DND-41 (cell line): ENCODE measurements at regions not wholly inside any gene's neighbourhood (a gene's known extent, or its start where the extent isn't known, plus 50 kb on each side); places are given as distances from the start of the nearest gene placed in this dataset.

ENCODE experiments used
- ATAC-seq: fragments of 200-7000 bp; cut with Tn5 transposase; 3 replicates; pipeline ENCODE4 v1.9.1; 2021; ENCODE audit warnings: low read depth; ENCODE audit not compliant: insufficient read depth
- DNase-seq: peaks from one replicate; pipeline ENCODE4 v3.0.0-alpha.2; 2020
- H2AFZ ChIP-seq: 2 replicates; pipeline ENCODE4 v1.6.0; 2012; ENCODE audit warnings: low read depth, low read length
- H3K27ac ChIP-seq: 2 replicates; pipeline ENCODE4 v1.5.1; 2012; ENCODE audit warnings: low read length, inconsistent platforms
- H3K27me3 ChIP-seq: fragments of 200-600 bp; sonication (generic); 2 replicates; pipeline ENCODE4 v1.6.0; 2012; ENCODE audit warnings: low read length, mild to moderate bottlenecking, inconsistent platforms; ENCODE audit not compliant: insufficient read depth, poor library complexity
- H3K36me3 ChIP-seq: 2 replicates; pipeline ENCODE4 v1.5.1; 2012; ENCODE audit warnings: low read length, inconsistent platforms; ENCODE audit not compliant: insufficient read depth
- H3K4me1 ChIP-seq: 2 replicates; pipeline ENCODE4 v1.5.1; 2012; ENCODE audit warnings: mild to moderate bottlenecking, low read length; ENCODE audit not compliant: insufficient read depth
- H3K4me2 ChIP-seq: 2 replicates; pipeline ENCODE4 v1.6.0; 2012; ENCODE audit warnings: mild to moderate bottlenecking, moderate library complexity, low read length, inconsistent platforms; ENCODE audit not compliant: insufficient read depth
- H3K4me3 ChIP-seq, 2 experiments: fragments of 200-600 bp in 1 of 2; shearing (Covaris generic) in 1 of 2; 2 replicates each; pipeline ENCODE4 v1.5.1; 2012 to 2016; ENCODE audit warnings: inconsistent platforms in 2 of 2, low read length in 2 of 2, mild to moderate bottlenecking in 2 of 2, low read depth in 1 of 2, moderate library complexity in 1 of 2
- H3K79me2 ChIP-seq: 2 replicates; pipeline ENCODE4 v1.6.0; 2012; ENCODE audit warnings: low read length, inconsistent platforms; ENCODE audit not compliant: insufficient read depth
- H3K9ac ChIP-seq: 2 replicates; pipeline ENCODE4 v1.6.0; 2012; ENCODE audit warnings: low read depth, mild to moderate bottlenecking, inconsistent platforms, low read length, moderate library complexity
- H3K9me3 ChIP-seq: 2 replicates; pipeline ENCODE4 v1.5.1; 2012; ENCODE audit warnings: low read length, moderate library complexity, mild to moderate bottlenecking, inconsistent platforms; ENCODE audit not compliant: insufficient read depth, severe bottlenecking
- H4K20me1 ChIP-seq: 2 replicates; pipeline ENCODE4 v1.6.0; 2012; ENCODE audit warnings: low read length; ENCODE audit not compliant: insufficient read depth
- CTCF ChIP-seq: IDR thresholded peaks from 2 replicates; pipeline ENCODE4 v1.5.1; 2012; ENCODE audit warnings: borderline replicate concordance, low read length, moderate library complexity, mild to moderate bottlenecking; ENCODE audit not compliant: poor library complexity, severe bottlenecking; ENCODE audit errors: extremely low read depth
- EZH2 ChIP-seq: IDR thresholded peaks from 3 replicates; pipeline ENCODE4 v1.6.1; 2012; ENCODE audit warnings: borderline replicate concordance, low read depth, mild to moderate bottlenecking, moderate library complexity, low read length, inconsistent platforms; ENCODE audit not compliant: severe bottlenecking

GRCh38 chr4:19540859-19541540, 710.7 kb upstream of the SLIT2 start:
- H3K9ac ChIP-seq: no peak overlapping the region
- H3K9me3 ChIP-seq: no peaks in the 10 kb centered on the region
- H4K20me1 ChIP-seq: no peaks in the 10 kb centered on the region
- TF ChIP-seq EZH2 (no peak), CTCF (no peak)
- H3K27me3 ChIP-seq: no peaks in the 10 kb centered on the region
- DNase-seq (no peak), ATAC-seq (no peak)
- no peak overlapping the region for H3K4me2 ChIP-seq
- no peaks in the 10 kb centered on the region for H3K79me2 ChIP-seq
- no peaks in the 10 kb centered on the region for H3K36me3 ChIP-seq
- peaks cover 6% of the 10 kb centered on the region; the same call in 1 of the 2 replicates for H3K4me1 ChIP-seq
- H3K4me3 ChIP-seq: no peak overlapping the region
- H2AFZ ChIP-seq: no peak overlapping the region
- no peak overlapping the region for H3K27ac ChIP-seq

GRCh38 chr4:19539201-19539600, 712.5 kb upstream of the SLIT2 start:
- H3K79me2 ChIP-seq: no peaks in the 10 kb centered on the region
- no peak overlapping the region for H3K9ac ChIP-seq
- H3K4me2 ChIP-seq: no peak overlapping the region
- no peaks in the 10 kb centered on the region for H3K9me3 ChIP-seq
- H3K4me1 ChIP-seq: peaks cover 6% of the 10 kb centered on the region; the same call in 1 of the 2 replicates
- H4K20me1 ChIP-seq: no peaks in the 10 kb centered on the region
- ATAC-seq (no peak), DNase-seq (no peak)
- no peak overlapping the region for H2AFZ ChIP-seq
- H3K27me3 ChIP-seq: no peaks in the 10 kb centered on the region
- no peak overlapping the region for H3K27ac ChIP-seq
- TF ChIP-seq CTCF: no peak
- no peak for TF ChIP-seq EZH2
- no peak overlapping the region for H3K4me3 ChIP-seq
- no peaks in the 10 kb centered on the region for H3K36me3 ChIP-seq

DNA sequence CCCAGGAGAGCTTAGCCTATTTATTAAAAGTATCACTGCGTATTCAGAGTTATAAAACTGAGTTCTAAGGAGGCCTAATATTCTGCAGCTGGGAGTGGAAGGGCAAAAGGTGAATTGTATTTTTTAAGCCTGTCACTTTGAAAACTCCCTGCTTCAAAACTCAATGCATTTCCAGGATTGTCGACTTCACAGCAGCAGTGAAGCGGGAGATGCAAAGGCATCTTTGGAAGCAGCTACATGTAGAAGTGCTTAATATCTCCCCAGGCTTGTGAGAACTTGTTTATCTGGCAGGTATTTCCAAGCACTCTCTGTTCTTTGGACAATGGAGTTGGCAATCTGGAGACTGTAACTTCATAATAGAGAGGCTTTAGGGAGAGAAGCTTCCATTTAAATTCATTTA, 717.5 kb upstream of the SLIT2 start:
- H4K20me1 ChIP-seq: no peaks in the 10 kb centered on the region
- no peak overlapping the region for H3K9ac ChIP-seq
- no peaks in the 10 kb centered on the region for H3K79me2 ChIP-seq
- H2AFZ ChIP-seq: no peak overlapping the region
- no peaks in the 10 kb centered on the region for H3K9me3 ChIP-seq
- DNase-seq: no peak
- H3K4me3 ChIP-seq: no peak overlapping the region
- no peaks in the 10 kb centered on the region for H3K36me3 ChIP-seq
- no peak for ATAC-seq
- TF ChIP-seq EZH2 (no peak), CTCF (no peak)
- no peak overlapping the region for H3K4me2 ChIP-seq
- H3K27ac ChIP-seq: no peak overlapping the region
- H3K4me1 ChIP-seq: no peaks in the 10 kb centered on the region
- no peaks in the 10 kb centered on the region for H3K27me3 ChIP-seq
